ENCODE measurements at regions not wholly inside any gene's neighbourhood (a gene's known extent, or its start where the extent isn't known, plus 50 kb on each side); places are given as distances from the start of the nearest gene placed in this dataset.

DNA sequence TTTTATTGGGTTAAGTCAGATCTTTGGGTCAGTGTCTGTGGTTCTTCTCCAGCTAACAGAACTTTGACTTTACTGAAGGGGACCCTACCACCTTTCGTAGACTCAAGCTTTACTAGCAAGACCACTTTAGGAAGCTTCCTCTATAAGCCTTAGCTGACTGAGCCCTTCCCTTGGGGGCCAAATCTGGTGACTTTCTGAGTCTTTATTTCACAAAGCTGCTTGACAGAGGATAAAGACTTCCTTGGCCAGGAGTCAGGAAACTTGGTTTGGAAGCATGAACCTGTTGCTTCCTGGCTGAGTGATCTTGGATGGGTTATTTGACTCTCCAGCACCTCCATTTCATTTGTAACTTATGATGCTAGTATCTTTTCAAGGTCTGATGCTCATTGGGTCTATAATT is 466.7 kb downstream of the TYW1 start:
- no peak for DNase-seq
- in situ Hi-C loops (cut with HindIII; ENCODE audit: low pct_ligation_motif_present, low sequenced_read_pairs): no loop called here
- Histone ChIP-seq H3K36me3 (replicated peaks) (no peaks in the 10 kb centered on the region), H3K27ac (no peak overlapping the region), H3K4me3 (ENCODE audit: low read depth, low read length) (no peak overlapping the region), H3K27me3 (replicated peaks) (no peaks in the 10 kb centered on the region)
- TF ChIP-seq, protein P1, sequence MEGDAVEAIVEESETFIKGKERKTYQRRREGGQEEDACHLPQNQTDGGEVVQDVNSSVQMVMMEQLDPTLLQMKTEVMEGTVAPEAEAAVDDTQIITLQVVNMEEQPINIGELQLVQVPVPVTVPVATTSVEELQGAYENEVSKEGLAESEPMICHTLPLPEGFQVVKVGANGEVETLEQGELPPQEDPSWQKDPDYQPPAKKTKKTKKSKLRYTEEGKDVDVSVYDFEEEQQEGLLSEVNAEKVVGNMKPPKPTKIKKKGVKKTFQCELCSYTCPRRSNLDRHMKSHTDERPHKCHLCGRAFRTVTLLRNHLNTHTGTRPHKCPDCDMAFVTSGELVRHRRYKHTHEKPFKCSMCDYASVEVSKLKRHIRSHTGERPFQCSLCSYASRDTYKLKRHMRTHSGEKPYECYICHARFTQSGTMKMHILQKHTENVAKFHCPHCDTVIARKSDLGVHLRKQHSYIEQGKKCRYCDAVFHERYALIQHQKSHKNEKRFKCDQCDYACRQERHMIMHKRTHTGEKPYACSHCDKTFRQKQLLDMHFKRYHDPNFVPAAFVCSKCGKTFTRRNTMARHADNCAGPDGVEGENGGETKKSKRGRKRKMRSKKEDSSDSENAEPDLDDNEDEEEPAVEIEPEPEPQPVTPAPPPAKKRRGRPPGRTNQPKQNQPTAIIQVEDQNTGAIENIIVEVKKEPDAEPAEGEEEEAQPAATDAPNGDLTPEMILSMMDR (IDR thresholded peaks at IDR 0.05; ENCODE audit: low read depth, low read length, missing control alignments): no peak

DNA sequence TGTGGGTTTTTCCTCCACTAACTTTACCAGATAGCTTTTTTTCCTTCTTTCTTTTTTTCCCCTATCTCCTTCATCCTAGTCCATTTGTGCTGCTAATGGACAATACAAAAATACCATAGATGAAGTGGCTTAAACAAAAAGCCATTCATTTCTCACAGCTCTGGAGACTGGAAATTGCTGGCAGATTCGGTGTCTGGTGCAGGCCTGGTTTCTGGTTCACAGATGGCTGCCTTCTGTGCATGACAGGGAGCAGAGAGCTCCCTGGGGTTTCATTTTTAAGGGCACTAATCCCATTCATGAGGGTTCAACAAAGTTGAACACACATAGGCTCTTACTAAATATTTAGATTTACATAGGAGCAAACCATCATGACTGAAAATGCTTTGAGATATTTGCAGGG is 467.4 kb downstream of the TYW1 start:
- Histone ChIP-seq H3K27ac (no peak overlapping the region), H3K4me3 (ENCODE audit: low read depth, low read length) (no peak overlapping the region), H3K36me3 (replicated peaks) (no peaks in the 10 kb centered on the region), H3K27me3 (replicated peaks) (no peaks in the 10 kb centered on the region)
- TF ChIP-seq, protein P1 (IDR thresholded peaks at IDR 0.05; ENCODE audit: low read depth, low read length, missing control alignments): no peak
- no peak for DNase-seq
- in situ Hi-C loops (cut with HindIII; ENCODE audit: low pct_ligation_motif_present, low sequenced_read_pairs): no loop called here

DNA sequence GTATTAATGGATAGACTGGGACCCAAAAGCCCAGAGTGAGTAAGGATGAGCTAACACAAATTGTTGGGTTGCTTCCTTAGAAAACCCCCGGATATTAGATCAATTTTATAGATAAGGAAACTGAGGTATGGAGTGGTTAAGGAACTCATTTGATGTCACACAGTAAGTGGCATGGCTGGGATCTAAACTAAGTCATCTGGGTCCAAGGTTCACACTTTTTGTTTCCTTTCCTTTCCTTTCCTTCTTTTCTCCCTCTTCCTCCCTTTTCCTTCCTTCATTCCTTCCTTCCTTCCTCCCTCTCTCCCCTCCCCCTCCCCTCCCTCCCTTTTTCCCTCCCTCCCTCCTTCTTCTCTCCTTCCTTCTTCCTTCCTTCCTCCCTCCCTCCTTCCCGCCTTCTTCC is 469.5 kb downstream of the TYW1 start:
- no peak overlapping the region for H3K27ac ChIP-seq
- H3K27me3 ChIP-seq (replicated peaks): no peaks in the 10 kb centered on the region
- in situ Hi-C loops (cut with HindIII; ENCODE audit: low pct_ligation_motif_present, low sequenced_read_pairs): no loop called here
- TF ChIP-seq, protein P1 (IDR thresholded peaks at IDR 0.05; ENCODE audit: low read depth, low read length, missing control alignments): no peak
- H3K4me3 ChIP-seq (ENCODE audit: low read depth, low read length): no peak overlapping the region
- no peak for DNase-seq
- no peaks in the 10 kb centered on the region for H3K36me3 ChIP-seq (replicated peaks)

DNA sequence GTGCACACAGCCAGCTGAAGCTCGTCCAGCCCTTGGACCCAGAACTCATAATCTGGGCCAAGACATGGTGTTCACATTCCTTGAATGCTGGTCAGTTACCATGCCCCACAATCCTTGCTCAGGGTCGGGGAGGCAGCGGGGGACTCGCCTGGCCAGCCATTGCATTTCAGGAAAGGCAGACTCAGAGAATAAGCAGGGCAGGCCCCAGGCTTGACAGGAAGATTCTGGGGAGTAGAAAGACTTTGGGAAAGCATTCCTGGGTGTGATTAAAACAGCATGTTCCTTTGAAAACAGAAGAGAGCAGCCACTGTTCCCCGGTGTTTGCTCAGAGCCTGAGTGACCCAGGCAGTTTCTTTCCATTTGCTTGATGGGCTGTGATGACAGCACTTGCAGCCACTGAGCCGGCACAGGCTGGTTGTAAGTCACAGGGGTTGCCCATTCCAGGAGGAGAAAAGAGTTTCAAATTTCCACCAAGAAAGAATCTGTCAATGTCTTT is 473.7 kb downstream of the TYW1 start:
- in situ Hi-C loops (cut with HindIII; ENCODE audit: low pct_ligation_motif_present, low sequenced_read_pairs): no loop called here
- DNase-seq: no peak

DNA sequence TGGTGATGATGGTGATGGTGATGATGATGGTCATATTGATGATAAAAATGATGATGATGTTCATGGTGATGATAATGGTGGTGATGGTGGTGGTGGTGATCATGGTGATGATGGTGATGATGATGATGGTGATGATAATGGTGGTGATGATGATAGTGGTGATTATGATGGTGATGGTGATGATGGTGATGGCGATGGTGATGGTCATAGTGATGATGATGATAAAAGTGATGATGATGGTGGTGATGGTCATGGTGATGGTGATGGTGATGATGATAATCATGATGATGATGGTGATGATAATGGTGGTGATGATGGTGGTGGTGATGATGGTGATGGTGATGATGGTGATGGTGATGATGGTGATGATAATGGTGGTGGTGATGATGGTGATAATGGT is 478.7 kb downstream of the TYW1 start:
- no peaks in the 10 kb centered on the region for H3K36me3 ChIP-seq (replicated peaks)
- H3K4me3 ChIP-seq (ENCODE audit: low read depth, low read length): no peak overlapping the region
- no peaks in the 10 kb centered on the region for H3K27me3 ChIP-seq (replicated peaks)
- TF ChIP-seq, protein P1 (IDR thresholded peaks at IDR 0.05; ENCODE audit: low read depth, low read length, missing control alignments): no peak
- in situ Hi-C loops (cut with HindIII; ENCODE audit: low pct_ligation_motif_present, low sequenced_read_pairs): no loop called here
- no peak for DNase-seq
- H3K27ac ChIP-seq: no peak overlapping the region

More for the DNA sequence above, 473.7 kb downstream of the TYW1 start:
- H3K27ac ChIP-seq: no peak overlapping the region
- TF ChIP-seq, protein P1 (IDR thresholded peaks at IDR 0.05; ENCODE audit: low read depth, low read length, missing control alignments): no peak
- H3K27me3 ChIP-seq (replicated peaks): no peaks in the 10 kb centered on the region
- no peak overlapping the region for H3K4me3 ChIP-seq (ENCODE audit: low read depth, low read length)
- no peaks in the 10 kb centered on the region for H3K36me3 ChIP-seq (replicated peaks)

DNA sequence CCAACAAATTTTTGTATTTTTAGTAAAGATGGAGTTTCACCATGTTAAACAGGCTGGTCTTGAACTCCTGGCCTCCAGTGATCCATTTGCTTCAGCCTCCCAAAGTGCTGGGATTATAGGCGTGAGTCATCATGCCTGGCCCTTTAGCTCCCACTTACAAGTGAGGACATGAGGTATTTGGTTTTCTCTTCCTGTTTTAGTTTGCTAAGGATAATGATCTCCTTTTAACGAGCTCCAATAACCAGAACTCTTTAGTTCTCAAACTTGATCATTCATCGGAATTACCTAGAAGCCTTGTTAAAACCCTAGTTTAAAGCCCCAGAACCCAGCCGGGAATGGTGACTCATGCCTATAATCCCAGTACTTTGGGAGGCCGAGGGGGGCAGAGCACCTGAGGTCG is 481.4 kb downstream of the TYW1 start:
- in situ Hi-C loops (cut with HindIII; ENCODE audit: low pct_ligation_motif_present, low sequenced_read_pairs): no loop called here
- no peaks in the 10 kb centered on the region for H3K27me3 ChIP-seq (replicated peaks)
- H3K4me3 ChIP-seq (ENCODE audit: low read depth, low read length): no peak overlapping the region
- H3K27ac ChIP-seq: no peak overlapping the region
- H3K36me3 ChIP-seq (replicated peaks): no peaks in the 10 kb centered on the region
- TF ChIP-seq, protein P1 (IDR thresholded peaks at IDR 0.05; ENCODE audit: low read depth, low read length, missing control alignments): no peak
- DNase-seq: no peak
